GM19240 (cell line): ENCODE measurements at regions not wholly inside any gene's neighbourhood (a gene's known extent, or its start where the extent isn't known, plus 50 kb on each side); places are given as distances from the start of the nearest gene placed in this dataset.
"Not testable (repeated sequence)": the region's sequence is repeated elsewhere in the genome, so short reads cannot be mapped to it uniquely, and the experiment has no call there.

Experiments
- DNase-seq: peaks from one replicate; pipeline ENCODE4 v3.0.0; 2011; ENCODE audit warnings: low spot score; ENCODE audit not compliant: insufficient read length

DNA sequence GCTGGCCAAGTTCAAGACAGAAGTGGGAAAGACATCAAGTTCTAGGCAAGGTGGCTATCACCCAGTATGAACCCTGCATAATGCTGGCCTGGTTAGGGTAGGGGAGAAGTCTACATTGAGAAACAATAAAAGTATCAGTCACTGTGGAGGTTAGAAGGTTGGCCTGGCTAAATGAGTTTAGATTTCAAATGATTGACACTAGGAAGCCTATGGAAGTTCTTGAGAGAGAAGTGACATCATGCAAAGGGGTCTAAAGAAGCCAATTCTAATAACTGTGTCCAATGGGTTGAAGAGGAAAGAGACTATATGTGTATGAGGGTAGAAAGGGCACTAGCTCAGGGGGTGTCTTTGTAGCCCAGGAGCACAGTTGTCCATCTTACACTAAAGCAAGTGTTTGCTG is 98.5 kb upstream of the MBIP start:
- no peak for DNase-seq

DNA sequence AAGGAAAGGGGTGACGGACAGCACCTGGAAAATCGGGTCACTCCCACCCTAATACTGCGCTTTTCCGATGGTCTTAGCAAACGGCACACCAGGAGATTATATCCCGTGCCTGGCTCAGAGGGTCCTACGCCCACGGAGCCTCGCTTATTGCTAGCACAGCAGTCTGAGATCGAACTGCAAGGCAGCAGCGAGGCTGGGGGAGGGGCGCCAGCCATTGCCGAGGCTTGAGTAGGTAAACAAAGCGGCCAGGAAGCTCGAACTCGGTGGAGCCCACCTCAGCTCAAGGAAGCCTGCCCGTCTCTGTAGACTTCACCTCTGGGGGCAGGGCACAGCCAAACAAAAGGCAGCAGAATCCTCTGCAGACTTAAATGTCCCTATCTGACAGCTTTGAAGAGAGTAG is 91.5 kb upstream of the MBIP start:
- not testable (repeated sequence) for DNase-seq

DNA sequence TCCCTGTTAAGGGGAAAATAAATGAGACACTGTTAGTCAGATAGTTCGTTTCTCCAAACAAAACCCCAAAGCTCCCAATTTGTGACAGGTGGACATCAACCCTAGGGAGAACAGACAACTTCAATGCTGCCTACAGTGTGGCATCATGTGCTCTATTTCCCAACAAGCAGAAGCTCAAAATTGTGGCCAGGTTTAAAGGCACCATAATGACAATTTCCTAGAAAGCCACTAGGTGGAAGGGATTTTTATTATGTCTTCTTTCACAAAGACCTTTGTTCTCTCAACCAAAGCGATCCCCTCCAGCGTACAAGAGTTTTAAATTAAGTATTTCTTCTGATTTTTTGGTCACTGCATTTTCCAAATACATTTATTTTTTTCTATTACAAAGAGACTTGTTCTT is 88.0 kb upstream of the MBIP start:
- no peak for DNase-seq

DNA sequence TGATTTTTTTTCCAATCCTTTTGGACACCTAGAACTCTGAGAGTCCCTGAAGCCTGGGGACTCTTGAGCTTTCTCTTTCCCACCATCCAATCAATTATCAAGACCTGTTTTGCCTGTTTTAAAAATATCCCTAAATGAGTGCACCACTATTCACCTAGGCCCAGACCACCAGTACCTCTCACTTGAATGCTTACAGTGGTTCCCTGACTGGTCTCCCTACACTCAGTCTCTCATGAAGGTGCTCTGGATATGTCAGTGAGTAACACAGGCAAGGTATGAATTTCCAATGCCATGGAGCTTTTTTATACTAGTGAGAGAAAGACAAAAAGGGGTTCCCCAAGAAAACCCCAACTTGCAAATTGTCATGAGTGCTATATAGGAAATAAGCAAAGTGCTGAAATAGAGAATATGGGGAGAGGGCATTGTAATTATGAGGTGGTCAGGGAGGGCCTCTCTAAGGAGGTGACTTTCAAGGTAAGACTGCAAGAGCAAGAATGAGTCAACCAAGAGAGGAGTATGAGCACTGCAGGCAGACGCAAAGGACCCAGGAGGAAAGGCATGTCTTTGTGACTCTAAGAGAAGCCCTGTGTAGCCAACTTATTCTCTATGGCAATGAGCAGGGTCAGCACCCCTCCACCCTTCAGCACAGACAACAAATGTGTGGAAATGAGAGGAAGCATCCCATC is 85.3 kb upstream of the MBIP start:
- DNase-seq, result no peak

DNA sequence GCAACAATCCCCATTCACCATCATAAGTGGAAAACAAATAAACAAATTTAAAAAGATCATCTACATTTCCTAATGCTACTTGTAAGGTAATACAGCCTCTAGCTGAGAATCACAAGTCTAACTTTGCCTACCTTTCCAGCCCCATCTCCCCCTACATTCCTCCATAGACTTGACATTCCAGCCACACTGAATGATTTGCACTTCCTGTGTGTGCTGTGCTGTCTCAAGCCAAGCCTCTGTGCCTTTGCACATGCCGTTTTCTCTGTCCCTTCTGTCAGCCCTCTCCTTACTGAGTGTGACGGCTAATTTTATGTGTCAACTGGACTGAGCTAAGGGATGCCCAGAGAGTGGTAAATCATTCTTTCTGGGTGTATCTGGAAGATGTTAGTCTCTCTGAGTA is 82.4 kb upstream of the MBIP start:
- no peak for DNase-seq

DNA sequence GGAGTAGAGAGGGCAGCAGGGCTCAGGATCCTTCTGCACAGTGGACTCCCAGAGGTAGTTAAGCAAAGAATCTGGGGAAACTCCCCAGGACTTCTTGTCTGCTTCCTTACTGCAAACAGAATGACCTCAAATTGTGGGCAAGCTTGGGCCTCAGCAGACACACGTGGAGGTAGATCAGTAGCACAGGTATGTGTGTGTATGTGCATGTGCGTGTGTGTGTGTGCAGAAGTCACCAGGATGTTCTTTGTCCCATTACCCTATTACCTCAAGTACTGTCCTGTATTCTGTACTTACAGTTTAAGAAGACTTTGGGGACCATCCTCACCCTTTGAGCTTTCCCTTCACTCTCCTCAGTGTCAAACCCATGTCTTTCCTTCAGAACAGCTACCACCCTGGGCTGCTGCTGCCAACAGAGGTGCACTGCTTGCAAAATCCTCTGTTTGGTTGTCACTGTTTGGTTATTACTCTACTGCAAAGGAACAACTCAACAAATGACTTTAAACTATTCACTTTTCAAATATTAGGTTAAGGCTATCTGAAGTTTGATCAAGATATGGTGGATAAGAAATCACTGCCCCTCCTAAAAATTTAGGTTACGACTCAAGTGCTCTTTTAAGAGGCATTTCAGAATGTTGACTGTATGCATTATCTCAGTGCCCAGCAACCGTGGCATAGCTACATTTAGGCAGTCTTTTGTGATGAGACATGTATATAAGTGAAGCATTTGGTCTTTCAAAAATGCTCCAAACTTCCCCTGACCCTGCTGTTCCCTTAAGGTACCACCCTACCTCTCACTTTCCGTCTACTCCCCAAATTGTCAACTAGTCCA is 78.2 kb upstream of the MBIP start:
- no peak for DNase-seq

DNA sequence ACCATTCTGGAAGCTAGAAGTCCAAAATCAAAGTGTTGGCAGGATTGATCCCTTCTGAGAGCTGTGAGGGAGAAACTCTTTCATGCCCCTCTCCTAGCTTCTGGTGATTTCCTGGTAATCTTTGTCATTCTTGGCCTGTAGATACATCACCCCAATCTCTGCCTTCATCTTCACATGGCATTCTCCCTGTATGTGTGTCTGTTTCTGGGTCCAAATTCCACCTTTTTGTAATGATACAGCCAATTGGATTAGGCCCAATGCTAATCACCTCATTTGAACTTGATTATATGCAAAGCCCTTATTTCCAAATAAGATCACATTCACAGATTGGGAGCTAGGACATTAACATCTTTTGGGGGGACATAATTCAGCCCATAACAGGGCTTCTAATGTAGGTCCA is 76.9 kb upstream of the MBIP start:
- DNase-seq, result no peak

DNA sequence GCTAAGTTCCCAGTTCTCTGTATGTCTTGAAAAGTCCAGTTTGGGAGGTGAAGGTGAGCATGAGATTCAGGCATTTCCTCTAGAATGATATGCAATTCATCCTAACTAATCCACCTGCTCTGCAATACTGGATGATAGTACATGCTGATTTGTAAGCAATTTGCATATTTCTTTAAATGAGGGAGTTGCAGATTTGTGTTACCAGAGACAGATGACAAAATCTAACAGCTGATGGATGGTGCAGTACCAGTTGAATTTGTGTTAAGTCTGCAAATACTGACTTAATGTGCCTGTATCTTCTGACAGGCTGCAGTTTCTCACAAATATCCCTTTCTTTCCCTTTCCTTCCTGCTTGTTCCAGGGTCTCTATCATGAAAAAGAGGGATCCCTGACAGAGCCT is 76.4 kb upstream of the MBIP start:
- DNase-seq, result no peak

DNA sequence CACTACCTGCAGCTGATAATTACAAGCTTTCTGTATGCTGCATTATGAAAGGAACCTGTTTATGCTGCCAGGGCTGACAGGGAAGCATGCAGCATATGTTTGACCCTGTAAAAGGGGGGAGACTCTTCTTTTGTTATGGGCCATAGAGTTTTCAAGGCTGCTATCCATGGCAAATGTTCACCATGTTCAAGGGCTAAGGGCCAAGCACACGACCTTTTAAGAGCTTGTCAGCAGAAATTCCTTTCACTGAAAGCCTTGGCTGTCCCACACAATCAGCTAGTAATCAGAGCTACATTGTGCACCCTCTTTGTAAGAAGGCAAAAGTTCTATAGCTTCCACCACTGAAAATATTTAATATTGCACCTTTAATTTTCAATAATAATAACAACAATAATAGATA is 74.2 kb upstream of the MBIP start:
- no peak for DNase-seq

DNA sequence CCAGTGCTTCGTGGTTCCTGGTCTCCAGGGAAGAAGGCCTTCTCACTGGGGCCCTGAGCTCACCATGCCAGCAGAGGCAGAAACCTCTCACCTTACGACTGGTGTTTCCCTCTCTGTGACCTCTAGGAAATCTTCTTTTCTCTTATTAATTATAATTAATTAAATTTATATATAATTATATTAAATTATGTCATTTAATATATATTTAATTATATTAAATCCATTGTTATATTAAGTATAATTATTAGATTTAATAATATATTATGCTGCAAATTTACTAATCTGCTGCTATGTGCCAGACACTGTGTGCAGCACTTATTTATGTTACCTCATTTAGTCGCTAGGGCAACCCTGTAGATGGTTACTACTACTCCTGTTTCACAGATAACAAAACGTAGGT is 70.3 kb upstream of the MBIP start:
- no peak for DNase-seq

DNA sequence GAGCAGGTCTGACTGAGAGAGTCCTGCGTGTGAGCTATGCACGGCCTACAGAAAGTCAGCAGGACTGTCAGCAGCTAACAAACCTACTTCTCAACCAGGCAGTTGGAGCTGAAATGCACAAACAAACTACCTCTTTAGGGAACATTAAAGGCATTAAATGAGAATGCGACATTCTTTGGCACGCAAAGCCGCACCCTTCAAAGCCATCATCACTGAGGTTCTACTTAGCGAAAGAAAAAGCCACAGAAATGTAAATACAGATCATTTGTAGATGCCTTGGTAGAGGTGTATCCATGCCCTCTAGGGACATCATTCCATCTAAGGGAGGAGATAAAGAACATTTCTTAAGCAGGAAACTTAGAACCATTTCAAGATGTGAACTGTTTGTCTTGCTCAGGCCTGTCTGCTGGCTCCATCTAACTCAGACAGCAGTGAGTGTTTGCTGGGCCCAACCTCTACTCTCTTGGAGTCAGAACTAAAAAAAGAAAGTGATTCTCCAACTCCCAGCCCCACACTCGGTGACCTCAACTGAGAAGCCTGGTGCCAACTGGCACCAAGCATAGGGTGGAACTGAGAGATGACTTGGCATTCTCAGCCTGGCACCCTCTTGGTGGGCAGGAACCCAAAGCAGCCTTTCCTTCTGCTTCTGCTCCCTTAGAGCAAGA is 63.5 kb upstream of the MBIP start:
- no peak for DNase-seq

DNA sequence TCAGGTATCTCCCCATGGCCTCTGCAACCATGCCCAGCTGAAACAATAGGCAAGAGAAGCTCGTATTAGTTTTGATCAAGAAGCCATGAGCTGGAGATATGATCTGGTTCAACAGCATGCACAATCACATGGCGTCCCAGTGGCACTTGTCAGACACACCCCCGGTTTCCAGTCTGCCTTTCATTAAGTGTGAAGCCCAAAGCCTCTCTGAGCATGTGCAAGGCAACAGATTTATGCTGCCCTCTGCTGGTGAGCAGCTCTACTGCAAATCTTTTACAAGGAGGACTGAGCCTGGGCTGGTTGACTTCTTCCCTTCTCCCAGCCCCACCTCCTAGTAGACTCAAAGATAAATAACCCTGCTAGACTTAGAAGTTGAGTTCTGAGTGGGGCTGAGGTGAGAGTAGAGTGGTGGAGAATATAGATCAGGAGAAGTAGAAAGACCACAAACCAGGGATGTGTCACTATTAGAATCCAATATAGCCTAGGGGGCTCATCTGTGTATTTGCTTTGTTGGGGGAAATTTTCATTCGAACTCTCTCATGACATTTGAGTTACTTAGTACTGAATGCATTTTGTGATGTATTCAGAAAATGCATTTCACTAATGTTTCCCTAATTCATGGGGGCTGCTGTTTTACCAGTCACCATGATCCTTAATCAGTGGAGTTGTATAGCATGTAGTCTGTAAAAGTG is 53.7 kb upstream of the MBIP start:
- peak; percentile 42 for DNase-seq
